Astrocyte of the cerebellum (primary cell): ENCODE measurements at regions not wholly inside any gene's neighbourhood (a gene's known extent, or its start where the extent isn't known, plus 50 kb on each side); places are given as distances from the start of the nearest gene placed in this dataset.

Experiments
- DNase-seq: peaks from one replicate; pipeline ENCODE4 v3.0.0-alpha.2; 2011; ENCODE audit warnings: low read depth
- H3K4me3 ChIP-seq: 2 replicates; pipeline ENCODE4 v1.5.1; 2011; ENCODE audit warnings: mild to moderate bottlenecking, low read depth, low read length, moderate library complexity
- CTCF ChIP-seq: IDR thresholded peaks from 2 replicates; pipeline ENCODE4 v1.5.1; 2012; ENCODE audit warnings: low read length, low read depth, moderate library complexity, mild to moderate bottlenecking; ENCODE audit errors: missing control alignments
- in situ Hi-C: cut with HindIII; loops from 2 replicates; pipeline ENCODE4 v1.10.0; 2017; ENCODE audit warnings: low sequenced_read_pairs

GRCh38 chr7:25432807-25433206 lies 204.5 kb upstream of the NPVF start:
- in situ Hi-C loops: no loop called here
- TF ChIP-seq CTCF: no peak
- DNase-seq: no peak
- no peak overlapping the region for H3K4me3 ChIP-seq

GRCh38 chr7:25436413-25436812 lies 208.1 kb upstream of the NPVF start:
- DNase-seq: no peak
- in situ Hi-C loops: no loop called here
- no peak overlapping the region for H3K4me3 ChIP-seq
- no peak for TF ChIP-seq CTCF

GRCh38 chr7:25437308-25437707 lies 209.0 kb upstream of the NPVF start:
- no peak for TF ChIP-seq CTCF
- no peak for DNase-seq
- in situ Hi-C loops: no loop called here
- H3K4me3 ChIP-seq: no peak overlapping the region

GRCh38 chr7:25444991-25445390 lies 216.7 kb upstream of the NPVF start:
- no peak for TF ChIP-seq CTCF
- no peak overlapping the region for H3K4me3 ChIP-seq
- no peak for DNase-seq
- in situ Hi-C loops: no loop called here

GRCh38 chr7:25448301-25448700 lies 220.0 kb upstream of the NPVF start:
- H3K4me3 ChIP-seq: no peak overlapping the region
- DNase-seq: no peak
- in situ Hi-C loops: no loop called here
- TF ChIP-seq CTCF: no peak

GRCh38 chr7:25454020-25454419 lies 225.7 kb upstream of the NPVF start:
- no peak for TF ChIP-seq CTCF
- in situ Hi-C loops: no loop called here

GRCh38 chr7:25454562-25455041 lies 226.3 kb upstream of the NPVF start:
- no peak overlapping the region for H3K4me3 ChIP-seq
- no peak for DNase-seq
- in situ Hi-C loops: no loop called here
- no peak for TF ChIP-seq CTCF

More at GRCh38 chr7:25454020-25454419, 225.7 kb upstream of the NPVF start:
- no peak for DNase-seq
- H3K4me3 ChIP-seq: no peak overlapping the region
